Endothelial cell of umbilical vein (primary cell): ENCODE measurements at regions not wholly inside any gene's neighbourhood (a gene's known extent, or its start where the extent isn't known, plus 50 kb on each side); places are given as distances from the start of the nearest gene placed in this dataset.

Source experiments
- BruUV-seq: library from RNA; stranded (reverse); fragments of 400-500 nt; replicated peaks from 2 replicates; lab custom pipeline; 2021; lab: Mats Ljungman, UMichigan
- CTCF ChIA-PET: fragments of 300-600, 350-600 bp; sonication (Branson Sonifier 250); formaldehyde crosslinking; loops from one replicate; lab custom pipeline; 2021; ENCODE audit warnings: antibody characterized with exemption, inconsistent platforms; lab: Charles Lee
- POLR2A ChIA-PET: fragments of 300-600, 350-600 bp; sonication (Branson Sonifier 250); formaldehyde crosslinking; loops from one replicate; lab custom pipeline; 2021; ENCODE audit warnings: antibody characterized with exemption, inconsistent platforms; lab: Charles Lee
- DNase-seq: peaks from one replicate; pipeline ENCODE4 v3.0.0-alpha.2; 2011; ENCODE audit warnings: low read depth, low spot score
- FAIRE-seq: peaks from 2 replicates; lab custom pipeline; 2011; peaks lifted over from hg19 to GRCh38; lab: Jason Lieb, UNC
- H2AFZ ChIP-seq: 2 replicates; pipeline ENCODE4 v1.6.0; 2012; ENCODE audit warnings: low read depth, low read length, control low read depth, inconsistent platforms
- H3K27ac ChIP-seq: 2 replicates; pipeline ENCODE4 v1.5.1; 2011; ENCODE audit warnings: low read depth, mild to moderate bottlenecking, control low read depth, low read length, moderate library complexity; ENCODE audit not compliant: insufficient read depth
- H3K27me3 ChIP-seq, 2 experiments: 2 replicates each; pipeline versions ENCODE4 v1.6.0 to v1.6.1; 2011; ENCODE audit warnings: low read length in 2 of 2, mixed read lengths in 1 of 2; ENCODE audit not compliant: control insufficient read depth in 2 of 2, insufficient read depth in 2 of 2
- H3K36me3 ChIP-seq, 2 experiments: 2 replicates in 1 of 2; 3 replicates in 1 of 2; pipeline ENCODE4 v1.5.1; 2011; ENCODE audit warnings: low read length in 2 of 2, mild to moderate bottlenecking in 1 of 2, moderate library complexity in 1 of 2; ENCODE audit not compliant: control insufficient read depth in 2 of 2, insufficient read depth in 2 of 2; ENCODE audit errors: extremely low read depth in 1 of 2
- H3K4me1 ChIP-seq: 3 replicates; pipeline ENCODE4 v1.5.1; 2011; ENCODE audit warnings: mild to moderate bottlenecking, low read length; ENCODE audit not compliant: control insufficient read depth, insufficient read depth; ENCODE audit errors: extremely low read depth
- H3K4me2 ChIP-seq: 2 replicates; pipeline ENCODE4 v1.6.1; 2011; ENCODE audit warnings: low read length, control low read depth, mixed read lengths; ENCODE audit not compliant: insufficient read depth
- H3K4me3 ChIP-seq, 3 experiments: fragments of 200-600 bp in 1 of 3; sonication (generic), shearing (Covaris generic) in 1 of 3; replicated peaks in 1 of 3; 2 replicates each; pipeline ENCODE4 v1.5.1; 2011 to 2016; ENCODE audit warnings: control low read depth in 3 of 3, low read length in 3 of 3, mild to moderate bottlenecking in 2 of 3, inconsistent platforms in 1 of 3, low read depth in 1 of 3, moderate library complexity in 1 of 3; ENCODE audit not compliant: insufficient read depth in 1 of 3
- H3K79me2 ChIP-seq: 2 replicates; pipeline ENCODE4 v1.6.0; 2012; ENCODE audit warnings: low read length, inconsistent platforms; ENCODE audit not compliant: control insufficient read depth, insufficient read depth
- H3K9ac ChIP-seq: replicated peaks from 2 replicates; pipeline ENCODE3; 2011; ENCODE audit warnings: low read length, control low read depth; ENCODE audit not compliant: insufficient read depth; ENCODE audit errors: extremely low read depth
- H3K9me1 ChIP-seq: replicated peaks from 3 replicates; pipeline ENCODE4 v1.6.0; 2011; ENCODE audit warnings: mild to moderate bottlenecking, low read length; ENCODE audit not compliant: control insufficient read depth, insufficient read depth; ENCODE audit errors: extremely low read depth
- H3K9me3 ChIP-seq: replicated peaks from 2 replicates; pipeline ENCODE4 v1.5.1; 2012; ENCODE audit warnings: low read length, inconsistent platforms; ENCODE audit not compliant: control insufficient read depth, insufficient read depth
- H4K20me1 ChIP-seq: replicated peaks from 2 replicates; pipeline ENCODE3; 2011; ENCODE audit warnings: mild to moderate bottlenecking, low read length; ENCODE audit not compliant: control insufficient read depth, insufficient read depth; ENCODE audit errors: extremely low read depth
- EZH2 ChIP-seq: IDR thresholded peaks from 2 replicates; pipeline ENCODE4 v1.6.1; 2012; ENCODE audit warnings: borderline replicate concordance, low read depth, mild to moderate bottlenecking, moderate library complexity, low read length, inconsistent platforms; ENCODE audit not compliant: severe bottlenecking
- FOS ChIP-seq: IDR thresholded peaks from 2 replicates; pipeline ENCODE4 v1.6.1; 2011; ENCODE audit warnings: mild to moderate bottlenecking, low read length, moderate library complexity, borderline replicate concordance; ENCODE audit not compliant: insufficient read depth
- GATA2 ChIP-seq: IDR thresholded peaks from 2 replicates; pipeline ENCODE4 v1.7.0; 2011; ENCODE audit warnings: low read depth, mild to moderate bottlenecking, moderate library complexity, mixed read lengths, low read length; ENCODE audit not compliant: insufficient read length, insufficient read depth
- JUN ChIP-seq: IDR thresholded peaks from 2 replicates; pipeline ENCODE4 v1.6.1; 2011; ENCODE audit warnings: borderline replicate concordance, low read depth; ENCODE audit not compliant: insufficient read length, insufficient read depth
- MYC ChIP-seq: IDR thresholded peaks from one replicate; pipeline ENCODE4 v1.6.1; 2011; ENCODE audit warnings: mild to moderate bottlenecking, low read depth, low read length
- POLR2A ChIP-seq: IDR thresholded peaks from 2 replicates; pipeline ENCODE4 v1.6.1; 2012; ENCODE audit warnings: low read depth, mild to moderate bottlenecking, control low read depth, low read length
- POLR2AphosphoS5 ChIP-seq: IDR thresholded peaks from 2 replicates; pipeline ENCODE4 v1.6.1; 2012; ENCODE audit warnings: low read depth, mild to moderate bottlenecking, control low read depth, low read length, moderate library complexity; ENCODE audit not compliant: insufficient read depth
- dilution Hi-C: fragments of 300-500 bp; cut with MboI; formaldehyde crosslinking; loops from one replicate; pipeline ENCODE4 v1.15.0; 2019; ENCODE audit warnings: low sequenced_read_pairs; ENCODE audit not compliant: extremely low pct_ligation_motif_present
- intact Hi-C: fragments of 100-400 bp; cut with micrococcal nuclease; formaldehyde crosslinking; loops from one replicate; pipeline ENCODE4 v1.10.0; 2022
- TF ChIP-seq, protein P1 (sequence below), 2 donors: IDR thresholded peaks; 1 replicate in 1 of 2; 2 replicates in 1 of 2; pipeline ENCODE4 v1.5.1; 2011; ENCODE audit warnings: low read length in 2 of 2, mild to moderate bottlenecking in 2 of 2, moderate library complexity in 2 of 2, control low read depth in 1 of 2, inconsistent platforms in 1 of 2, low read depth in 1 of 2; ENCODE audit not compliant: insufficient read depth in 1 of 2; ENCODE audit errors: extremely low read depth in 1 of 2
- TF ChIP-seq, protein P2 (sequence below): IDR thresholded peaks from 2 replicates; pipeline ENCODE4 v1.6.1; 2011; ENCODE audit not compliant: insufficient read depth, insufficient read length

DNA sequence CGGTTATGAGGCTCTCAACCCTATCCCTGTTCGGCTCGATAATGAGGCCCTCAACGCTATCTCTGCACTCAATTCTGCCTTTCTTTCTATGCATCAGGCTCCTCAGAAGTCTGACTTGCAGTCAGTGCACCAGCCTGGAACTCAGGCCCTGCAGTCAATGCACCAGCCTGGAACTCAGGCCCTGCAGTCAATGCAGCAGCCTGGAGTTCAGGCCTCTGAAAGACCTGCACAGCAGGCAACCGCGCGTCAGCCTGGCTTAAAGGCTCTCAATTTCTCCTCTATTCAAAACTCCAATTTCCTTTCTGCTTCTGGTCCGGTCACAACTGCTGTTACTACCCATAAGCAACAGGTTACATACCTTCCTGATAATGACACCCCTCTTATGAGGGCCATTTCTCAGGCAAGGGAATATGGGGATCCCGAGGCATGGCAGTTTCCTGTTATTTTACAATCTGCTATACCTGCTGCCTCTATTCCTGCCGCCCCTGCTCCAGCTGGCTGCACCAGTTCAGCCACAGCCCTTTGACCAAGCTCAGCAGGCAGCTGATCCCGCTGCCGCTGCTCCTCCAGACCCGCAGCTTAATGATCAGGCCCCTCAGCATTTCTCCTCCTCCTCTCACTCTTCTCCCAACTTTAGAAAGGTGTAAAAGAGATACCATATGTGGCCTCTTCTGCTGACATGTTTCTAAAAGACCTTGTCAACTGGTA, 933.6 kb upstream of the FANCL start:
- peaks cover 2% of the 10 kb centered on the region for H3K9me3 ChIP-seq
- H3K4me1 ChIP-seq: no peaks in the 10 kb centered on the region
- intact Hi-C loops (no loop called here), dilution Hi-C loops (no loop called here)
- no peaks in the 10 kb centered on the region for H4K20me1 ChIP-seq
- no peak overlapping the region for H3K4me2 ChIP-seq
- no peaks in the 10 kb centered on the region for H3K9me1 ChIP-seq
- H3K4me3 ChIP-seq: no peak overlapping the region
- no peak overlapping the region for H3K27ac ChIP-seq
- no peaks in the 10 kb centered on the region for H3K36me3 ChIP-seq
- H3K9ac ChIP-seq: no peak overlapping the region
- FAIRE-seq: no peak
- no peak overlapping the region for H2AFZ ChIP-seq
- POLR2A ChIA-PET: no interaction called here
- TF ChIP-seq MYC (no peak), JUN (no peak), POLR2A (no peak), FOS (no peak), POLR2AphosphoS5 (no peak), GATA2 (no peak), EZH2 (no peak)
- TF ChIP-seq, protein P1, sequence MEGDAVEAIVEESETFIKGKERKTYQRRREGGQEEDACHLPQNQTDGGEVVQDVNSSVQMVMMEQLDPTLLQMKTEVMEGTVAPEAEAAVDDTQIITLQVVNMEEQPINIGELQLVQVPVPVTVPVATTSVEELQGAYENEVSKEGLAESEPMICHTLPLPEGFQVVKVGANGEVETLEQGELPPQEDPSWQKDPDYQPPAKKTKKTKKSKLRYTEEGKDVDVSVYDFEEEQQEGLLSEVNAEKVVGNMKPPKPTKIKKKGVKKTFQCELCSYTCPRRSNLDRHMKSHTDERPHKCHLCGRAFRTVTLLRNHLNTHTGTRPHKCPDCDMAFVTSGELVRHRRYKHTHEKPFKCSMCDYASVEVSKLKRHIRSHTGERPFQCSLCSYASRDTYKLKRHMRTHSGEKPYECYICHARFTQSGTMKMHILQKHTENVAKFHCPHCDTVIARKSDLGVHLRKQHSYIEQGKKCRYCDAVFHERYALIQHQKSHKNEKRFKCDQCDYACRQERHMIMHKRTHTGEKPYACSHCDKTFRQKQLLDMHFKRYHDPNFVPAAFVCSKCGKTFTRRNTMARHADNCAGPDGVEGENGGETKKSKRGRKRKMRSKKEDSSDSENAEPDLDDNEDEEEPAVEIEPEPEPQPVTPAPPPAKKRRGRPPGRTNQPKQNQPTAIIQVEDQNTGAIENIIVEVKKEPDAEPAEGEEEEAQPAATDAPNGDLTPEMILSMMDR (IDR thresholded peaks at IDR 0.05; ENCODE audit: extremely low read depth in 1 of 2, insufficient read depth in 1 of 2, low read depth in 1 of 2, low read length in 2 of 2): no peak
- TF ChIP-seq, protein P2, sequence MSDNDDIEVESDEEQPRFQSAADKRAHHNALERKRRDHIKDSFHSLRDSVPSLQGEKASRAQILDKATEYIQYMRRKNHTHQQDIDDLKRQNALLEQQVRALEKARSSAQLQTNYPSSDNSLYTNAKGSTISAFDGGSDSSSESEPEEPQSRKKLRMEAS: no peak
- CTCF ChIA-PET: no interaction called here
- BruUV-seq: no TSS peak
- no peaks in the 10 kb centered on the region for H3K79me2 ChIP-seq
- DNase-seq: no peak
- no peaks in the 10 kb centered on the region for H3K27me3 ChIP-seq
